KMS-11 (cell line): ENCODE measurements at regions not wholly inside any gene's neighbourhood (a gene's known extent, or its start where the extent isn't known, plus 50 kb on each side); places are given as distances from the start of the nearest gene placed in this dataset.

Source experiments
- H2AFZ ChIP-seq: fragments of 200-600 bp; sonication (generic); 2 replicates; pipeline ENCODE4 v1.6.1; 2016; ENCODE audit warnings: antibody characterized with exemption, mixed run types, low read depth
- H3K27ac ChIP-seq: fragments of 200-600 bp; sonication (generic); 2 replicates; pipeline ENCODE4 v1.6.1; 2016; ENCODE audit warnings: mild to moderate bottlenecking, mixed run types
- H3K27me3 ChIP-seq: fragments of 200-600 bp; sonication (generic); 2 replicates; pipeline ENCODE4 v1.6.1; 2017; ENCODE audit warnings: mild to moderate bottlenecking, low read depth, mixed run types, moderate library complexity; ENCODE audit not compliant: insufficient read depth
- H3K36me3 ChIP-seq: fragments of 200-600 bp; sonication (generic); 2 replicates; pipeline ENCODE4 v1.6.1; 2017; ENCODE audit warnings: mild to moderate bottlenecking, mixed run types; ENCODE audit not compliant: insufficient read depth
- H3K4me1 ChIP-seq: fragments of 200-600 bp; sonication (generic); 2 replicates; pipeline ENCODE4 v1.6.1; 2016; ENCODE audit warnings: mild to moderate bottlenecking, low read depth, mixed run types; ENCODE audit not compliant: poor library complexity, severe bottlenecking
- H3K4me2 ChIP-seq: fragments of 200-600 bp; sonication (generic); 2 replicates; pipeline ENCODE4 v1.7.0; 2016; ENCODE audit warnings: mild to moderate bottlenecking, mixed run types
- H3K4me3 ChIP-seq: fragments of 200-600 bp; sonication (generic); IDR thresholded peaks from 2 replicates; pipeline ENCODE4 v1.6.1; 2017; ENCODE audit warnings: low read depth, low read length, mixed read lengths; ENCODE audit not compliant: insufficient read depth
- H3K79me2 ChIP-seq: fragments of 200-600 bp; sonication (generic); 2 replicates; pipeline ENCODE4 v1.6.1; 2016; ENCODE audit warnings: low read depth, mixed run types; ENCODE audit not compliant: insufficient read depth
- H3K9ac ChIP-seq: fragments of 200-600 bp; sonication (generic); 2 replicates; pipeline ENCODE4 v1.6.1; 2016; ENCODE audit warnings: mild to moderate bottlenecking, mixed run types
- H4K20me1 ChIP-seq: fragments of 200-600 bp; sonication (generic); 2 replicates; pipeline ENCODE4 v1.6.1; 2016; ENCODE audit warnings: mild to moderate bottlenecking, mixed run types; ENCODE audit not compliant: insufficient read depth
- CTCF ChIP-seq: fragments of 200-600 bp; sonication (generic); conservative IDR thresholded peaks from 2 replicates; pipeline ENCODE4 v1.6.1; 2017; ENCODE audit warnings: low read depth, mild to moderate bottlenecking, antibody characterized with exemption, low read length, moderate library complexity, mixed read lengths

GRCh38 chr2:145854039-145854755 lies 1334.3 kb upstream of the ZEB2 start:
- Histone ChIP-seq H3K79me2 (no peaks in the 10 kb centered on the region), H2AFZ (no peak overlapping the region), H3K4me2 (no peak overlapping the region), H3K4me1 (no peaks in the 10 kb centered on the region), H3K27me3 (no peaks in the 10 kb centered on the region), H4K20me1 (no peaks in the 10 kb centered on the region), H3K27ac (no peak overlapping the region), H3K4me3 (no peak overlapping the region), H3K36me3 (no peaks in the 10 kb centered on the region), H3K9ac (no peak overlapping the region)
- TF ChIP-seq CTCF: no peak

DNA sequence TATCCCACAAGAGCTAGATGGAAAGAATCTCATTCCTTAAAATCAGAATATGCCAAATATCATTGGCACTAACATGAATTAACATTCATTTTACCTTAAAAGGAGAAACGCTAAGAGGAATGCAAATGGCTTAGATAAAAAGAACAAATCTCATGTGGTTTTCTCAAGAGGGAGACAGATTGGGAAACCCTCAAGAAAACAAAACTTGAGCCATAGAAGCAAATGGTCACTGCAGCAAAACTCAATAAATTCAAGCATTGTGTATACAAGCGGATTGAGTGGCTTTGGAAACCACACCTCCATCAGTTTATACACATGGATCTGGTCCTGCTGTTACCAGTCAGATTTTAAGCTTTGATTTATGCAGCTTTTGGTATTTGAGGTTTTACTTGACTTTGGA lies 1331.8 kb upstream of the ZEB2 start:
- Histone ChIP-seq H3K9ac (no peak overlapping the region), H3K79me2 (no peaks in the 10 kb centered on the region), H4K20me1 (no peaks in the 10 kb centered on the region), H2AFZ (no peak overlapping the region), H3K4me1 (no peaks in the 10 kb centered on the region), H3K4me2 (no peak overlapping the region), H3K27ac (no peak overlapping the region), H3K36me3 (no peaks in the 10 kb centered on the region), H3K4me3 (no peak overlapping the region), H3K27me3 (no peaks in the 10 kb centered on the region)
- TF ChIP-seq CTCF: no peak

DNA sequence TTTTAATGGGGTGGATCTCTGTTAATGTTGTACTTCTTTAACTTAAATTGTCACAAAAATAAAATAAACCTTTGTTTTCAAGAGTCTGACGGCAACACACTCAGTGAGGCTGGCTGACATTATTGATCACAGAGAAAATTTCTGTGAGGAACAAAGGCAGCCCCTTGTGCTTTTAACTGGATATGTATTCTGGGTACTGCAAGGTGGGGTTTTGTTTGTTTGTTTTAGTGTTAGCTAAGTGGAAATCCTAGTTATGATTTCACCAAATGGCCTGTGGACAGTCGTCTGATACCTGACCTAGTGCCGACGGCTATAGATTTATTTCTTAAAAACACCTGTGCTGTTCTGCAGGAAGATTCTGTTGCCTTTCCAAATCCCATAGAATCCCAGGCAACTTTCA lies 1329.5 kb upstream of the ZEB2 start:
- H3K27ac ChIP-seq: no peak overlapping the region
- no peak overlapping the region for H3K4me3 ChIP-seq
- no peaks in the 10 kb centered on the region for H3K36me3 ChIP-seq
- no peaks in the 10 kb centered on the region for H4K20me1 ChIP-seq
- H3K4me2 ChIP-seq: no peak overlapping the region
- no peak overlapping the region for H3K9ac ChIP-seq
- no peak overlapping the region for H2AFZ ChIP-seq
- no peaks in the 10 kb centered on the region for H3K4me1 ChIP-seq
- no peaks in the 10 kb centered on the region for H3K27me3 ChIP-seq
- no peak for TF ChIP-seq CTCF
- no peaks in the 10 kb centered on the region for H3K79me2 ChIP-seq

DNA sequence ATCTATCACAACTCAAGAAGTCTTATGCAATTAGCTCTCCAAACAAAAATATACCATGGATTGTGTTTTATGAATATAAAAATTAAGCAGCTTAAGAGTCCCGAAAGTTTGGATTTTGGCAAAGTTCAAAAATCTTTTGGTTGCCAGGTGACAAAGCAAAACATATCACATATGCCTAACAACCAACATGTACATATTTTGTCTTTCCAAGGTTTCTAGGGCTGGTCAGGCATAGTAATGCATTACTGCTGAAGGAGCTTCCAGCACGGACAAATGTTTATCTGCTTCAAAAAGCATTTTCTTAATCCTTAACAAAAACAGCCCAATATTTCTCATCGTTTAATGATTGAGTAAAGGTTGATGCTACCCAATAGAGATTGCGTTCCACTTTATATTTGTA lies 1327.1 kb upstream of the ZEB2 start:
- Histone ChIP-seq H3K4me1 (no peaks in the 10 kb centered on the region), H4K20me1 (no peaks in the 10 kb centered on the region), H3K27me3 (no peaks in the 10 kb centered on the region), H3K36me3 (no peaks in the 10 kb centered on the region), H2AFZ (no peak overlapping the region), H3K4me2 (no peak overlapping the region), H3K79me2 (no peaks in the 10 kb centered on the region), H3K4me3 (no peak overlapping the region), H3K9ac (no peak overlapping the region), H3K27ac (no peak overlapping the region)
- TF ChIP-seq CTCF: no peak
